ENCODE measurements at regions not wholly inside any gene's neighbourhood (a gene's known extent, or its start where the extent isn't known, plus 50 kb on each side); places are given as distances from the start of the nearest gene placed in this dataset.

DNA sequence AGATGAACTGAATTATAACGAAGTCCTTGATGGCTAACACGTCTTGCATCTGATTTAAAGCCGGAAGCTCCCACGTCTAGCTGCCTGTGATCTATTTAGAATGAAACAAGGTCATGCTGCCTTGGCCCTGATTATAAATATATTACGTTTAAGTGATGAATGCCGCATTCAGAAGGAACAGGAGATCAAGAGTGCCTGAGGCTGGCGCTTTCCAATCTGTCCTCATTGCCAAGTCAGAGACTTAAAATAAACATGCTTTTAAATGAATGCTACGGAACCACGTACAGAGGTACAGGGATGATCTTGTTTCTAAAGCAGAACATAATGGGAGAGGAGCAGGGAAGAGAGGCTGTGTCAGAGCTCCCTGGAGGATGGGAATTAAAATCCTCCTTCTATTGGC, 292.8 kb downstream of the TLE1 start:
- ChIA-PET POLR2A (no interaction called here), CTCF (ENCODE audit: low intra/inter-chr PET ratio) (no interaction called here)
- H3K36me3 ChIP-seq (ENCODE audit: control insufficient read depth, insufficient read depth, low read length) = no peaks in the 10 kb centered on the region
- no peaks in the 10 kb centered on the region for H4K20me1 ChIP-seq (replicated peaks; ENCODE audit: control insufficient read depth, insufficient read depth, low read length)
- H3K4me1 ChIP-seq (replicated peaks in 1 of 2; ENCODE audit: control insufficient read depth in 2 of 2, insufficient read depth in 2 of 2, low read length in 2 of 2) = no peaks in the 10 kb centered on the region
- DNase-seq (ENCODE audit: extremely low read depth in 1 of 4, low spot score in 3 of 4) (no peak), ATAC-seq (no peak), FAIRE-seq (no peak)
- no peaks in the 10 kb centered on the region for H3K9me3 ChIP-seq (replicated peaks; ENCODE audit: control insufficient read depth, insufficient read depth, low read depth, low read length)
- no peak overlapping the region for H3K4me2 ChIP-seq (ENCODE audit: insufficient read depth, low read length)
- 0% methylated on average over 7 of the region's 9 CpGs for WGBS (ENCODE audit: insufficient coverage, low coverage, missing lambda C conversion rate)
- no peaks in the 10 kb centered on the region for H3K9me1 ChIP-seq (ENCODE audit: control insufficient read depth, insufficient read depth, low read length)
- intact Hi-C loops (cut with micrococcal nuclease) (no loop called here), in situ Hi-C loops (cut with MboI) (no loop called here)
- TF ChIP-seq, protein P1, sequence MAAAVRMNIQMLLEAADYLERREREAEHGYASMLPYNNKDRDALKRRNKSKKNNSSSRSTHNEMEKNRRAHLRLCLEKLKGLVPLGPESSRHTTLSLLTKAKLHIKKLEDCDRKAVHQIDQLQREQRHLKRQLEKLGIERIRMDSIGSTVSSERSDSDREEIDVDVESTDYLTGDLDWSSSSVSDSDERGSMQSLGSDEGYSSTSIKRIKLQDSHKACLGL (CRISPR knock-in tag; IDR thresholded peaks at IDR 0.05; ENCODE audit: borderline replicate concordance, poor library complexity, severe bottlenecking) = no peak
- TF ChIP-seq FUS (optimal IDR thresholded peaks at IDR 0.05; ENCODE audit: low read depth, low read length) (no peak), SETDB1 (IDR thresholded peaks at IDR 0.05; ENCODE audit: low read length) (no peak), CREBBP (IDR thresholded peaks at IDR 0.05; ENCODE audit: low read depth, low read length) (no peak), ZNF551 (CRISPR knock-in tag; IDR thresholded peaks at IDR 0.05) (no peak), RAD21 (CRISPR knock-in tag; conservative IDR thresholded peaks at IDR 0.05 in 1 of 2, IDR thresholded peaks at IDR 0.05 in 1 of 2) (no peak), GATAD2B (IDR thresholded peaks at IDR 0.05; ENCODE audit: borderline replicate concordance) (no peak), CHD4 (IDR thresholded peaks at IDR 0.05; ENCODE audit: insufficient read depth, insufficient replicate concordance, low read depth, low read length, poor library complexity, severe bottlenecking) (no peak), SMARCE1 (IDR thresholded peaks at IDR 0.05) (no peak), BRF1 (IDR thresholded peaks at IDR 0.05; ENCODE audit: borderline replicate concordance, extremely low read depth, insufficient read length) (no peak), SNRNP70 (optimal IDR thresholded peaks at IDR 0.05; ENCODE audit: low read depth, low read length) (no peak), ETS2 (tag; IDR thresholded peaks at IDR 0.05; ENCODE audit: borderline replicate concordance, poor library complexity, severe bottlenecking) (no peak), ILK (tag; IDR thresholded peaks at IDR 0.05; ENCODE audit: borderline replicate concordance, low read depth) (no peak), SLC30A9 (CRISPR knock-in tag; IDR thresholded peaks at IDR 0.05) (no peak)
- TF ChIP-seq, protein P2, sequence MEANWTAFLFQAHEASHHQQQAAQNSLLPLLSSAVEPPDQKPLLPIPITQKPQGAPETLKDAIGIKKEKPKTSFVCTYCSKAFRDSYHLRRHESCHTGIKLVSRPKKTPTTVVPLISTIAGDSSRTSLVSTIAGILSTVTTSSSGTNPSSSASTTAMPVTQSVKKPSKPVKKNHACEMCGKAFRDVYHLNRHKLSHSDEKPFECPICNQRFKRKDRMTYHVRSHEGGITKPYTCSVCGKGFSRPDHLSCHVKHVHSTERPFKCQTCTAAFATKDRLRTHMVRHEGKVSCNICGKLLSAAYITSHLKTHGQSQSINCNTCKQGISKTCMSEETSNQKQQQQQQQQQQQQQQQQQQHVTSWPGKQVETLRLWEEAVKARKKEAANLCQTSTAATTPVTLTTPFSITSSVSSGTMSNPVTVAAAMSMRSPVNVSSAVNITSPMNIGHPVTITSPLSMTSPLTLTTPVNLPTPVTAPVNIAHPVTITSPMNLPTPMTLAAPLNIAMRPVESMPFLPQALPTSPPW (CRISPR knock-in tag; IDR thresholded peaks at IDR 0.05) = no peak
- TF ChIP-seq, protein P3, sequence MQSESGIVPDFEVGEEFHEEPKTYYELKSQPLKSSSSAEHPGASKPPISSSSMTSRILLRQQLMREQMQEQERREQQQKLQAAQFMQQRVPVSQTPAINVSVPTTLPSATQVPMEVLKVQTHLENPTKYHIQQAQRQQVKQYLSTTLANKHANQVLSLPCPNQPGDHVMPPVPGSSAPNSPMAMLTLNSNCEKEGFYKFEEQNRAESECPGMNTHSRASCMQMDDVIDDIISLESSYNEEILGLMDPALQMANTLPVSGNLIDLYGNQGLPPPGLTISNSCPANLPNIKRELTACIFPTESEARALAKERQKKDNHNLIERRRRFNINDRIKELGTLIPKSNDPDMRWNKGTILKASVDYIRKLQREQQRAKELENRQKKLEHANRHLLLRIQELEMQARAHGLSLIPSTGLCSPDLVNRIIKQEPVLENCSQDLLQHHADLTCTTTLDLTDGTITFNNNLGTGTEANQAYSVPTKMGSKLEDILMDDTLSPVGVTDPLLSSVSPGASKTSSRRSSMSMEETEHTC (IDR thresholded peaks at IDR 0.05) = no peak
- no peak overlapping the region for H3K27ac ChIP-seq (ENCODE audit: extremely low read depth, low read depth, low read length)
- no peaks in the 10 kb centered on the region for H3K79me2 ChIP-seq (ENCODE audit: control insufficient read depth, insufficient read depth, low read length)
- no TSS peak for BruUV-seq (replicated peaks)
- H3K4me3 ChIP-seq = no peak overlapping the region
- H3K27me3 ChIP-seq (ENCODE audit: control insufficient read depth in 2 of 2, insufficient read depth in 2 of 2, low read length in 2 of 2) = no peaks in the 10 kb centered on the region
- H3K9ac ChIP-seq (ENCODE audit: insufficient read depth in 1 of 2, low read depth in 2 of 2, low read length in 2 of 2) = no peak overlapping the region
- no peak overlapping the region for H2AFZ ChIP-seq (ENCODE audit: low read depth, low read length)
